ENCODE measurements at regions not wholly inside any gene's neighbourhood (a gene's known extent, or its start where the extent isn't known, plus 50 kb on each side); places are given as distances from the start of the nearest gene placed in this dataset.

GRCh38 chr7:32680259-32681173 lies 185.2 kb downstream of the AVL9 start:
- TF ChIP-seq POLR2AphosphoS5 (IDR thresholded peaks at IDR 0.05; ENCODE audit: low read depth, low read length) (no peak), TAF1 (IDR thresholded peaks at IDR 0.05; ENCODE audit: borderline replicate concordance, low read depth, low read length) (no peak)
